Sciatic nerve (tissue), 2 donors: ENCODE measurements at regions not wholly inside any gene's neighbourhood (a gene's known extent, or its start where the extent isn't known, plus 50 kb on each side); places are given as distances from the start of the nearest gene placed in this dataset.
"Not testable (repeated sequence)": the region's sequence is repeated elsewhere in the genome, so short reads cannot be mapped to it uniquely, and the experiment has no call there.

Experiments
- ATAC-seq: fragments of 200-7000 bp; cut with Tn5 transposase; one replicate; pipeline ENCODE4 v1.9.1; 2020; ENCODE audit warnings: mild to moderate bottlenecking, moderate library complexity
- DNase-seq: peaks from one replicate; pipeline ENCODE4 v3.0.0-alpha.2; 2020; ENCODE audit warnings: low spot score
- intact Hi-C: fragments of 100-400 bp; cut with DNase I; formaldehyde crosslinking; loops from one replicate; pipeline ENCODE4 v1.14.2; 2022
- donor health status: DM: no; HTN: no; CAD: no.
- donor health status: DM: no; HTN: no; CAD: no.

DNA sequence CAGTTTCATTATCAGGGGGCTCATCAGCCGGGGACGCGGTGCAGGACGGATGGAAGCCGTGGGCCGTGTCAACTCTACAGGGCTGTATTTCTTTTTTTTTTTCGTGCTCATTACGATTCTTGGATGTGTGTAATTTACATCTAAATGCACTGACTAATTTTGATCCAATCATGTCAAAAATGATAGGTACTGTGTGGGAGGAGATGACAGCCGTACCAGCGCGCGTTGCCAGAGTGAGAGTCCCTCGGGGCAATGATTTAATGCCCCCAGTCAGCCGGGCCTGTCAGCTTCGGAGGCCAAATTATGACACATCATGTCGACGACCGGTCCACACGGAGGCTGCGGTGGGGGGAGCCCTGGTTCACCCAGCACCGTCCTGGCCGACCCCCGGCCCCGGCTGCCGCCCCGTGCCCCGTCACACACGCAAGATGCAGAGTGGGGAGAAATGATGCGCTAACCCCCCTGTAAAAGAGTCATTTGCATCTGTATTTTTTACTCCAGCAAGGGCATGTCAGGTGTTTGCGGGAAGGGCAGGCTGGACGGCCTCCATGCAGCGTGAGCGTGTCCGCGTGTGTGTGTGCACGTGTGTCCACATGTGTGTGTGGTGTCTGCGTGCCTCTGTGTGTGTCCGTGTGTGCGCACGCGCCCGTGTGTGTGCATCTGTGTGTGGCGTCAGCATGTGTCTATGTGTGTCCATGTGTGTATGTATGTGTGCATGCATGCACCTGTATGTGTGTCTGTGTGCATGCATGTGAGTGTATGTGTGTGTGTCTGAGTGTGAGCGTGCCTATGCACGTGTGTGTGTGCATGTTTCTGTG is 74.3 kb upstream of the PPP2R3B start:
- ATAC-seq, result no peak
- intact Hi-C loops, result no loop called here
- DNase-seq, result no peak

DNA sequence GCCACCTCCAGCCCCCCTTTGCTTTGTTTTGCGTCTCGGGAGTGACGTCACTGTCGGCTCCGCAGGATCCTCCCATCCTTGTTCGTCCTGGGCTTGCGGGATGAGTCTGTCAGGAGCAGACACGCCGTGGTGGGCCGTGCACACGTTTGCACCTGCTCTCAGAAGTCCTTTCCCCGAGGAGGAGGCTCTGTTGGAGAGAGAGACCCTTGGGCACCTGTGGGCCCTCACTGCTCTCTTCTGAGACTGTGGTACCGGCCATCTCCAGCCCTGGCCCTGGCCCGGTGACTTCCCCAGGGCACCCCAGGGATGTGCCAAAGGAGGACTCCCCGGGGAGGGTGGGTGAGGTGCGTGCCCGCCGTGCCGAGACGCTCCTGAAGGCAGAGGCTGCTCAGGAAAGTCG is 76.1 kb upstream of the PPP2R3B start:
- intact Hi-C loops, result no loop called here
- DNase-seq (no peak), ATAC-seq (no peak)

DNA sequence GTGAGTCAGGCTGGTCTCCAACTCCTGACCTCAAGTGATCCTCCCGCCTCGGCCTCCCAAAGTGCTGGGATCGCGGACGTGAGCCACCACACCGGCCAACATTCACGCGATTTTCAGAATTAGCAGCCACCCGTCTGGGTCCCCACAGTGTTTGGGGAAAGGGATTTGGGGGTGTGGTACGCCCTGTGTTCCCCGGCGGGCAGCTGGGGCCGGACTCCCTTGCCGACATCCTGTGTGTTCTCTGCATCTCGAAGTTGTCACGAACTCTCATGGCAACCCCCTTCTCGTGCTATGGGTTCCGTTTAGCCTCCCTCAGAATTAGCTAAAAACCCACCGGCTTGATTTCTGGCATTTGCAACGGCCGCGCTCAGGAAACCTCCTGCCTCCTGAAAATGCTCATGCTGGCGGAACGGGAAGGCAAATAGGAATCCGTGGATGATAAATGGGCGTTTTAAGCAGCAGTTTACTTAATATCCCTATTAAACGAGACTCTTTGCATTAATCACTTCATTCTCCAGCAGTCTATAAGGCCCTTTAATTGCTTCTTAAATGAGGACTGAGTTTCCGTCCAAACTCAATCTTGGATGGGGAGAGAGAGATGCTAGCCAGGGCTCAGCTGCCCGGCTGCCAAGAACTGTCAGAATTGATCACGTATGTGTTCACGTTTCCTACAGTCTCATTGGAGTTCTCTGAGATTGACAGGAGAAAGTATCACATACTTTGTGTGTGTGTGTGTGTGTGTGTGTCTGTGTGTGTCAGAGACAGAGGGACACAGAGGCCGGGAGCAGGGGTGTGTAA is 78.9 kb upstream of the PPP2R3B start:
- intact Hi-C loops, result no loop called here
- ATAC-seq (no peak), DNase-seq (no peak)

DNA sequence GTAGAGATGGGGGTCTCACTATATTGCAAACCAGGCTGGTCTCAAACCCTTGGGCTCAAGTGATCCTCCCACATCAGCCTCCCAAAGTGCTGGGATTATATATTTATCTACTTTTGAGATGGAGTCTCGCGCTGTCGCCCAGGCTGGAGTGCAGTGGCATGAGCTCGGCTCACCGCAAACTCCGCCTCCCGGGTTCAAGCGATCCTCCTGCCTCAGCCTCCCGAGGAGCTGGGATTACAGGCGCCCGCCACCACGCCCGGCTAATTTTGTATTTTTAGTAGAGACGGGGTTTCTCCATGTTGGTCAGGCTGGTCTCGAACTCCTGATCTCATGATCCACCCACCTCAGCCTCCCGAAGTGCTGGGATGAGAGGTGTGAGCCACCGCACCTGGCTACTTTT is 80.1 kb upstream of the PPP2R3B start:
- ATAC-seq, intact Hi-C loops, DNase-seq: not testable (repeated sequence)

DNA sequence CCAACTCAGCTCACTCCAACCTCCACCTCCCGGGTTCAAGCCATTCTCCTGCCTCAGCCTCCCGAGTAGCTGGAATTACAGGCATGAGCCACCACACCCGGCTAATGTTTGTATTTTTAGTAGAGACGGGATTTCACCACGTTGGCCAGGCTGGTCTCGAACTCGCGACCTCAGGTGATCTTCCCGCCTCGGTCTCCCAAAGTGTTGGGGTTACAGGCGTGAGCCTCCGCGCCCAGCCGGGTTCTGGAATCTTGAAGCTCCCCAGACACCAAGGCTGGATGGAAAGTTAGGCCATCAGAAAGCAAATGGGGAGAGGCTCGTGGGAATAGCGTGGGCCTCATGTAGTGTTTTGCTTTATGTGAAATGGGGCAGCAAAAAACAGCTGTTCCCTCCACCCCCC is 81.0 kb upstream of the PPP2R3B start:
- intact Hi-C loops, ATAC-seq: not testable (repeated sequence)

DNA sequence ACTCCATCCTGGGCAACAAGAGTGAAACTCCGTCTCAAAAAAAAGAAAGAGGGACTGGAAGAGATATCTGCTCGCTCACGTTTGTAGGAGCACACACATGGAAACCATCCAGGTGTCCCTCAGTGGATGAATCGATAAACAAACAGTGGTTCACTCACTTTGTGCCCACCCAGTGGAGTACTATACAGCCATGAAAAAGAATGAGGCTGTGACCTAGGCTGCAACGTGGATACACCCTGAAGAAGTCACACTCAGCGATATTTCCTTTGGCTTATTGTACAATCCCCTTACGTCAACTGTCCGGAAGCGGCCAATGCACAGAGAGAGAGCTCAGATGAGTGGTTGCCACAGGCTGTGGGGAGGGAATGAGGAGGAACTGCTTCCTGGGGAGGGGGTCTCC is 82.3 kb upstream of the PPP2R3B start:
- ATAC-seq, result no peak
- intact Hi-C loops, result no loop called here
- DNase-seq, result no peak

More for the DNA sequence above, 81.0 kb upstream of the PPP2R3B start:
- DNase-seq, result not testable (repeated sequence)

DNA sequence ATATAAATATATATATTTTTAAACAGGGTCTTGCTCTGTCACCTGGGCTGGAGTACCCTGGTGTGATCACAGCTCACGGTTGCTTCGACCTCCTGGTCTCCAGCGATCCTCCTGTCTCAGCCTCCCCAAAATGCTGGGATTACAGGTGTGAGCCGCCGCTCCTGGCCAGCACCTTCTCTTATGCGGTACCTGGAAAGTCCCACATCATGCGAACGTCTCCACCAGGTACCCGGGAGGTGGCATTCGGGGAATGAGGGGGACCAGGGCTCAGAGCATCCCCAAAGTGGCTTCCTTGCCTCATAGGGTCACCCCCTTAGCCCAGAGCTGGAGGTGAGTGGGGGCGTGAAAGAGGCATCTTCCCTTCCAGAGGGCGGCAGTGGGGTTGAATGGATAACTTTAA is 84.0 kb upstream of the PPP2R3B start:
- DNase-seq (no peak), ATAC-seq (no peak)
- intact Hi-C loops, result no loop called here

DNA sequence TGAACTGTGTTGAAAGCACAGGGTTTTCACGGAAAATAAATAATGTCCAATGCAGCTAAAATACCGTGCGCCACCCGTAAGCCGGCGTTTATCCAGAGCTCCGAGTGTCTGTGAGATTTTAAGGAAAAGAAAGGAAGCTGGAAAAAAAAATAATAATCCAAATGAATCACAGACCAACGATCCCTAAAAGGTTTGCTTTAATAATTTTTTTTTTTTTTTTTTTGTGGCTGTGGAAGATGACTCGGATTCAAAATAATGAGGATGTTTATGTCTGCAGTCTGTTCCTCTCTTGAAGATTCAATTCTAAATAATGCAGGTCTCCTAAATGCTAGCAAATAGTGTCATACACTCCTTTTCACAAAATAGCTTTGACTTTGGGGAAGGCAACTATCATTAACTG is 84.6 kb upstream of the PPP2R3B start:
- DNase-seq (no peak), ATAC-seq (no peak)
- intact Hi-C loops, result no loop called here

DNA sequence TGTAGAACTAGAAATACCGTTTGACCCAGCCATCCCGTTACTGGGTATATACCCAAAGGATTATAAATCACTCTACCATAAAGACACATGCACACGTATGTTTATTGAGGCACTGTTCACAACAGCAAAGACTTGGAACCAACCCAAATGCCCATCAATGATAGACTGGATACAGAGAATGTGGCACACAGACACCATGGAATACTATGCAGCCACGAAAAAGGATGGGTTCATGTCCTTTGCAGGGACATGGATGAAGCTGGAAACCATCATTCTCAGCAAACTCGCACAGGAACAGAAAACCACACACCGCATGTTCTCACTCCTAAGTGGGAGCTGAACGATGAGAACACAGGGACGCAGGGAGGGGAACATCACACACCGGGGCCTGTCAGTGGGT is 85.6 kb upstream of the PPP2R3B start:
- ATAC-seq, DNase-seq, intact Hi-C loops: not testable (repeated sequence)

DNA sequence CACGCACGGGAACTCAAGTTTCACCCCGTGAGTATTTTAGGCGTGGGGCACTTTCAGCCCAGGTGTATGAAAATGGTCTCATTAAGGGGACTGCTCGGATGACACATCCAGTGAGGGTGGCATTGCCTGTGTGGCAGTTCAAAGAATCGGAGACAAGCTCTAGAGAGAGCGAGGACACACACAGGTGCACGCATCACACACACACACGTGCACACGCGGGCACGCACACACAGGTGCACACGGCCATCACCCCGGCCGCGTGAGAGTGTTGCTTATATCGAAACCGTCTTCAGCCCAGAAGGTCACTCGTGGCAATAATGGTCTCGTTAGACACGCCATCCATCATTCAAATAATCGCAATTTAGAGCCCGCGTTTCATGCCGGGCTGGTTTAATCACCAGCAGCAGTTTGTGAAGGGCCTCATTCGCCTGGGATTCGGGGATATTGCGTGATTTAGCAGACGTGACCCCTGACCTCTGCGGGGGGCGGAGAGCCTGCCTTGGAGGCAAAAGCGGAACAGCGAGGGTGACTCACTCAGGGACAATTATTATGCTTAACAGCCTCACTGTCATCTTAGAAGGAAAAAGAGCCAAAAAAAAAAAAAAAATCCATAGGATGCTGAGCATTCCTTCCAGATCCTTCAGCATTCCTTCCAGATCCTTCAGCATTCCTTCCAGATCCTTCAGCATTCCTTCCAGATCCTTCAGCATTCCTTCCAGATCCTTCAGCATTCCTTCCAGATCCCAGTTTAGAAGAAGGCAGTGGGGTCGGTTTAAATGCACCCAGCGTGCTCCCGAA is 89.4 kb upstream of the PPP2R3B start:
- intact Hi-C loops, result no loop called here
- DNase-seq (no peak), ATAC-seq (no peak)

DNA sequence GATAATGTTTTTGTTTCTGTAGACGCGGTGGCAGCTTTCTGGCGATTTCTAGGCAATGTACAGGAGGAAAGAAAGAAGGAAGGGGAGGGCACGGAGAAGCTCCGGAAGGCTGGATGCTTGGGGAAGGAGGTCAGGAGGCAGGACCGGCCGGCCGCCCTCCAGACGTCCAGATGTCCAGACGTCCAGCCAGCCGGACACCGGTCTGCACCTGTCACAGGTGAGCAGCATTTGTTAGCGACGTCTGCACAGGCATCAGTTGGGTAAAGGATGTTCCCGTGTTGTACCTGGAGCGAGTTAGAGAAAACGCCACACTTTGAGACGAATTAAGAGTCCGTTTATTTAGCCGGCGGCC is 90.0 kb upstream of the PPP2R3B start:
- intact Hi-C loops, result no loop called here
- no peak for ATAC-seq
- no peak for DNase-seq

DNA sequence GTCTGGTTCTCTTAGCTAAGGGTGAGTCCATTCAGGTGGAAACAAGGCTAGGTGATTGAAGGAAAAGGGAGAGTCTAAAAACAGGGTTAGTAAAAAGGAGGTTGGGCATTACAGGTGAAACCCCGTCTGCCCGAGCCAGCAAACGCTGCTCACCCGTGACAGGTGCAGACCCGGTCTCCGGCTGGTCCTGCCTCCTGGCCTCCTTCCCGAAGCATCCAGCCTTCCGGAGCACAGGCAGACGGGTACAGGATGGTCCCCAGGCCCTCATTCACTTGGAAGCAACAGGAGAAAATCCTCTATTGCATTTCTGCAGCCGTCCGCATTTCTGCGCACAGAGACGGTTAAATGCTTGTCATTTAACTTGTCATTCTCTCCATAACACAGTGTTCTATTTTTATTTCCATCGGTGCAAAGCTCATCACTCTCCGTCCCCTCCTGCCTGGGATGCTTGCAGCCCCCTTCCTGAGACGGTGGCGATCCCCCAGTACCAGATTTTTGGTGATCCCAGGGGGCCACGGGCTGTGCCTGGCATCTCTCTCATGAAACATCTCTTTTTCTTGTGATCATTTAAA is 90.8 kb upstream of the PPP2R3B start:
- intact Hi-C loops, result no loop called here
- DNase-seq, result no peak

DNA sequence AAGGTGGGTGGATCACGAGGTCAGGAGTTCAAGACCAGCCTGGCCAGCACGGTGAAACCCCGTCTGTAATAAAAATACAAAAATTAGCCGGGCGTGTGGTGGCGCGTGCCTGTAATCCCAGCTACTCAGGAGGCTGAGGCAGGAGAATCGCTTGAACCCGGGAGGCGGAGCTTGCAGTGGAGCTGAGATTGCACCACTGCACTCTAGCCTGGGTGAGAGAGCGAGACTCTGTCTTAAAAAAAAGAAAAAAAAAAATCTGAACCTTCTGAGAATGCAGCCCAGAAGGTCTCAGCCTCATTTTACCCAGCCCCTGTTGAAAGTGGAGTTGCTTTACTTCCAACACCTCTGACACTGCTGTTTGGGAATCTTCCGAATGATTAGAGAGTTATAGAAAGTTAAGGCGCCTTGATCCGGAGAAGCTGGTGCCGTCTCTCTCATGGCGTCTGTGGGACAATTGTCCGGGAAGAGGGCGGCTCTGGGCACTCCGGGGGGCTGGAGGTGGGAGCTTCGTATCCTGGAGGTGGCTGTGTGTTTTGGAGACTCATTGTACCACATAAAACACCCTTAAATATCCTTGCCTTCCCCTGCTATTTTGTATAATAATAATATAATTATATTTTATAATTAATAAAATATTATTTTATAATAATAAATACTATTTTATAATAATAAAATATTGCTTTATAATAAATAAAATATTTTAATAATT is 92.7 kb upstream of the PPP2R3B start:
- ATAC-seq (no peak), DNase-seq (no peak)
- intact Hi-C loops, result no loop called here

More for the DNA sequence above, 90.8 kb upstream of the PPP2R3B start:
- ATAC-seq, result no peak

DNA sequence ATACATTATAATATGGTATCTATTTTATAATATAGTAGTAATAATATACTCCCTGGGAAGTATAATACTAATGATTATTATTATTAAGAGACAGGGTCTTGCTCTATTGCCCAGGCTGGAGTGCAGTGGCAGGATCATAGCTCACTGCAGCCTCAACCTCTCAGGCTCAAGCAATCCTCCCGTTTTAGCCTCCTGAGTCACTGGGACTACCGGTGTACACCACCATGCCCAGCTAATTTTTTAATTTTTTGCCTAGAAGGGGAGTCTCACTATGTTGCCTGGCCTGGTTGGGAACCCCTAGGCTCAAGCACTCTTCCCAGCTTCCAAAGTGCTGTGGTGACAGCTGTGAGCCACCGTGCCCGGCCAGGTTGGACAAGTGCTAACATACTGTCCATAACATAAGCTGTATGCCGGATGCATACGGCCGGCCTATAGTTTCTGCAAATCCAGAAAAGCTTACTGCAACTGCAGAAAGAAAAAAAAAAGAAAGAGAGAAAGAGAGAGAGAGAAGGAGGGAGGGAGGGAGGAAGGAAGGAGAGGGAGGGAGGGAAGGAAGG is 94.2 kb upstream of the PPP2R3B start:
- DNase-seq (no peak), ATAC-seq (no peak)
- intact Hi-C loops, result no loop called here

DNA sequence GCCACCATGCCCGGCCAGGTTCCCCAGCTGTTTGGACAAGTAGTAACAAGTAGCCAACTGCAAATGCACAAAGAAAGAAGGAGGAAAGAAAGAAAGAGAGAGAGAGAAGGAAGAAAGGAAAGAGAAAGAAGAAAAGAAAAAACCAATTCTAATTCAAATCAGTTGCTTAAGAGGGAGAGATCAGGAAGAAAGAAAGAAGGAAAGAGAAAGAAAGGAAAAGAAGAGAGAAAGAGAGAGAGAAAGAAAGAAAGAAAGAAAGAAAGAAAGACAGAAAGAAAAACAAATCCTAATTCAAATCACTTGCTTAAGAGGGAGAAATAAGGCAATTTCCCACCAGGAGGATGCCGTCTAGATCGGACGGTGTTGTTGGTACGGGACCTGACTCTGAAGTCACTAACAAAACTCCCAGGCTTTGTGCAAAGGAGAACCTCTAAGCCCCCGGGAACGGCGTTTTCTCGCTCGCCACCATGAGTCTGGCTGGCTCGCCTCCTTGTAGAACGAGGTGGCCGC is 95.5 kb upstream of the PPP2R3B start:
- DNase-seq, result no peak
- no peak for ATAC-seq
- intact Hi-C loops, result no loop called here

DNA sequence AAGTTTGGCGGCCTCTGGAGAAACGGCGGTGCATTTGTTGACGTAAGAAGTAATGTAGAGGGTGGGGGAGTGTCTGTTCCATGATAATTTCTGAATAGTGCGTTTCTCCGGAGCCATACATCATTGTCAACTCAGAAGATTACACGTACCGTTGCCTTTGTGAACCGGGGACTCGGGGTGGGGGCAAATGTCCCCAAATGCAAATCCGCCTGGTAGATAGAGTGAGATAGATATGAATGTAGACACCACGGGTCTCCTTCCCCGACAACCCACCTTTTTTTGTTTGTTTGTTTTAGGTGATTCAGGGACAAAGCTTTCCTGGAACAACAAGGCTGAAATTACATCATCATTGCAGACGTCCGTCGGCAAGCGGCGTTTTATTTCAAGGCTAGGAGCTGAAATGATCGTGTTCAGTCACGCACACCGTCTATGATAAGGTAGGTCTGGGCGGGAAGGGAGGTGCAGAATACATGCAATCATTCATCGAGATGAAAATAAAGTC is 96.0 kb upstream of the PPP2R3B start:
- ATAC-seq (no peak), DNase-seq (no peak)
- intact Hi-C loops, result no loop called here

DNA sequence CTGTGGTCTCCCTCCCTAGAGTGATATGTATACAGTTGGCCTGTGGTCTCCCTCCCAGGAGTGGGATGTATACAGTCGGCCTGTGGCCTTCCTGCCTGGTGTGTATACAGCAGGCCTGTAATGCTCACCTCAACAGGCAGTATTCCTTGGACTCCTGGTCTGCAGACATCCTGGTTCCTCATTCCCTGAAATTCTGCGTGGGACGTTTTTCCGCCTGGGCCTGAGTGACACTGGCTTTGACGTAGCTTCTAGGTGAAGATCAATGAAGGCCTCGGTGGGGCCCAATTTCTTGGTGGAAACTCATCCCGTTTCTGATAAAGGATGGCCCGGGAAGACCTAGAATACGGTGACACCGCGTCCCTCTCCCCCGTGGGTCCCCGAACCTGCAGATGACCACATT is 98.7 kb upstream of the PPP2R3B start:
- intact Hi-C loops, result no loop called here
- no peak for ATAC-seq
- no peak for DNase-seq

DNA sequence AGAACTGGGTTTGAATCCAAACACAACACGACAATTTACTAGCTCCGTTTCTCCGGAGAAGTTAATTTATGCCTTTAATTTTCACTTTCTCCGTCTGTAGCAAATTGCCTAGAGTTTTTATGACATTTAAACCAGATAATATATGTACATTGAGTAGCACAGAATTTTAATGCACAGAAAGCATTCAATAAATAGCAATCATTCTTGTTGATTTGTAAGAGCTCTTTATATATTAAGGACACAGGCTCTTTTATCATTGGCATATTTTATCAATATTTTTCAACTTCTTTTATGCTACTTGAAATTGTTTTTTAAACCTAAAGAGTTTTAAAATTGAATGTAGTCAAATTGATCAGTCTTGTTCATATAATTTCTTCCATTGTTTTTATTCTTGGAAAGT is 99.6 kb upstream of the PPP2R3B start:
- intact Hi-C loops, result no loop called here
- no peak for ATAC-seq

More for the DNA sequence above, 99.6 kb upstream of the PPP2R3B start:
- DNase-seq, result no peak
